GM18520 (cell line): ENCODE measurements at regions not wholly inside any gene's neighbourhood (a gene's known extent, or its start where the extent isn't known, plus 50 kb on each side); places are given as distances from the start of the nearest gene placed in this dataset.
A peak's percentile ranks its signal among the peaks of the same experiment; 100 is the strongest.
"Not testable (repeated sequence)": the region's sequence is repeated elsewhere in the genome, so short reads cannot be mapped to it uniquely, and the experiment has no call there.

ENCODE experiments used
- ATAC-seq: cut with Tn5 transposase; IDR thresholded peaks from one replicate; pipeline ENCODE4 v1.9.1; 2021; ENCODE audit not compliant: unreplicated experiment

GRCh38 chr11:21924262-21924661, 268.6 kb upstream of the ANO5 start:
- no peak for ATAC-seq

- ATAC-seq, result no peak
Measured at GRCh38 chr11:21927628-21928027, 265.3 kb upstream of the ANO5 start.

- no peak for ATAC-seq
Measured at GRCh38 chr11:21928847-21929246, 264.0 kb upstream of the ANO5 start.

GRCh38 chr11:21930408-21930807, 262.5 kb upstream of the ANO5 start:
- ATAC-seq, result no peak

GRCh38 chr11:21931436-21932101, 261.3 kb upstream of the ANO5 start:
- ATAC-seq, result no peak

GRCh38 chr11:21933095-21933494, 259.8 kb upstream of the ANO5 start:
- ATAC-seq, result no peak

- no peak for ATAC-seq
Measured at GRCh38 chr11:21944577-21944976, 248.3 kb upstream of the ANO5 start.

- ATAC-seq, result no peak
Measured at GRCh38 chr11:21948876-21949275, 244.0 kb upstream of the ANO5 start.

GRCh38 chr11:21949763-21950413, 243.0 kb upstream of the ANO5 start:
- ATAC-seq, result no peak

- ATAC-seq, result peak; percentile 64
Measured at GRCh38 chr11:21963013-21963412, 229.9 kb upstream of the ANO5 start.

- no peak for ATAC-seq
Measured at GRCh38 chr11:21965221-21965620, 227.7 kb upstream of the ANO5 start.

- ATAC-seq, result no peak
Measured at GRCh38 chr11:21968702-21969101, 224.2 kb upstream of the ANO5 start.

GRCh38 chr11:21969841-21970240, 223.0 kb upstream of the ANO5 start:
- ATAC-seq, result no peak

GRCh38 chr11:21975242-21975641, 217.6 kb upstream of the ANO5 start:
- no peak for ATAC-seq

- ATAC-seq, result no peak
Measured at GRCh38 chr11:21976210-21976609, 216.7 kb upstream of the ANO5 start.

- no peak for ATAC-seq
Measured at GRCh38 chr11:21983431-21983830, 209.5 kb upstream of the ANO5 start.

- ATAC-seq, result no peak
Measured at GRCh38 chr11:21986361-21986760, 206.5 kb upstream of the ANO5 start.

GRCh38 chr11:21987261-21987660, 205.6 kb upstream of the ANO5 start:
- ATAC-seq, result no peak

GRCh38 chr11:21988477-21988876, 204.4 kb upstream of the ANO5 start:
- ATAC-seq, result no peak

- not testable (repeated sequence) for ATAC-seq
Measured at GRCh38 chr11:22001803-22002202, 191.1 kb upstream of the ANO5 start.

GRCh38 chr11:22006901-22007300, 186.0 kb upstream of the ANO5 start:
- no peak for ATAC-seq

GRCh38 chr11:22031791-22032190, 161.1 kb upstream of the ANO5 start:
- no peak for ATAC-seq

- ATAC-seq, result no peak
Measured at GRCh38 chr11:22037505-22037904, 155.4 kb upstream of the ANO5 start.
